ENCODE measurements at regions not wholly inside any gene's neighbourhood (a gene's known extent, or its start where the extent isn't known, plus 50 kb on each side); places are given as distances from the start of the nearest gene placed in this dataset.
A peak's percentile ranks its signal among the peaks of the same experiment; 100 is the strongest.

- Mint-ChIP-seq H3K4me3 (ENCODE audit: unreplicated experiment) (no peak overlapping the region), H3K27me3 (ENCODE audit: unreplicated experiment) (no peaks in the 10 kb centered on the region), H3K27ac (ENCODE audit: unreplicated experiment) (no peak overlapping the region), H3K9me3 (ENCODE audit: unreplicated experiment) (peaks cover 2% of the 10 kb centered on the region), H3K36me3 (ENCODE audit: unreplicated experiment) (peaks cover 5% of the 10 kb centered on the region), H3K4me1 (ENCODE audit: low read depth, unreplicated experiment) (peaks cover 14% of the 10 kb centered on the region)
- no peak for TF ChIP-seq CTCF (IDR thresholded peaks at IDR 0.05; ENCODE audit: partially characterized antibody, unreplicated experiment)
- DNase-seq: no peak
These were observed 205.0 kb downstream of the TMX3 start for GRCh38 chr18:68509902-68510301.

- Mint-ChIP-seq H3K27ac (ENCODE audit: unreplicated experiment) (no peak overlapping the region), H3K9me3 (ENCODE audit: unreplicated experiment) (peaks cover 2% of the 10 kb centered on the region), H3K36me3 (ENCODE audit: unreplicated experiment) (peaks cover 5% of the 10 kb centered on the region), H3K4me1 (ENCODE audit: low read depth, unreplicated experiment) (peaks cover 25% of the 10 kb centered on the region), H3K27me3 (ENCODE audit: unreplicated experiment) (no peaks in the 10 kb centered on the region), H3K4me3 (ENCODE audit: unreplicated experiment) (no peak overlapping the region)
- no peak for DNase-seq
- TF ChIP-seq CTCF (IDR thresholded peaks at IDR 0.05; ENCODE audit: partially characterized antibody, unreplicated experiment): no peak
These were observed 207.1 kb downstream of the TMX3 start for GRCh38 chr18:68507781-68508180.

GRCh38 chr18:68505178-68505574 lies 209.7 kb downstream of the TMX3 start:
- Mint-ChIP-seq H3K9me3 (ENCODE audit: unreplicated experiment) (peaks cover 2% of the 10 kb centered on the region), H3K4me1 (ENCODE audit: low read depth, unreplicated experiment) (peaks cover 25% of the 10 kb centered on the region), H3K36me3 (ENCODE audit: unreplicated experiment) (no peaks in the 10 kb centered on the region), H3K27ac (ENCODE audit: unreplicated experiment) (peak overlapping the region; percentile 57), H3K4me3 (ENCODE audit: unreplicated experiment) (peak overlapping the region; percentile 18), H3K27me3 (ENCODE audit: unreplicated experiment) (no peaks in the 10 kb centered on the region)
- DNase-seq: no peak
- TF ChIP-seq CTCF (IDR thresholded peaks at IDR 0.05; ENCODE audit: partially characterized antibody, unreplicated experiment): no peak

- no peaks in the 10 kb centered on the region for H3K36me3 Mint-ChIP-seq (ENCODE audit: unreplicated experiment)
- peaks cover 25% of the 10 kb centered on the region for H3K4me1 Mint-ChIP-seq (ENCODE audit: low read depth, unreplicated experiment)
- H3K9me3 Mint-ChIP-seq (ENCODE audit: unreplicated experiment): no peaks in the 10 kb centered on the region
- DNase-seq: no peak
- no peak for TF ChIP-seq CTCF (IDR thresholded peaks at IDR 0.05; ENCODE audit: partially characterized antibody, unreplicated experiment)
- H3K4me3 Mint-ChIP-seq (ENCODE audit: unreplicated experiment): peak overlapping the region; percentile 26
- H3K27me3 Mint-ChIP-seq (ENCODE audit: unreplicated experiment): no peaks in the 10 kb centered on the region
- peak overlapping the region; percentile 57 for H3K27ac Mint-ChIP-seq (ENCODE audit: unreplicated experiment)
These were observed 210.3 kb downstream of the TMX3 start for GRCh38 chr18:68504441-68505177.

GRCh38 chr18:68500556-68500955 lies 214.4 kb downstream of the TMX3 start:
- no peak overlapping the region for H3K4me3 Mint-ChIP-seq (ENCODE audit: unreplicated experiment)
- no peak for TF ChIP-seq CTCF (IDR thresholded peaks at IDR 0.05; ENCODE audit: partially characterized antibody, unreplicated experiment)
- no peaks in the 10 kb centered on the region for H3K9me3 Mint-ChIP-seq (ENCODE audit: unreplicated experiment)
- H3K27me3 Mint-ChIP-seq (ENCODE audit: unreplicated experiment): no peaks in the 10 kb centered on the region
- DNase-seq: no peak
- peaks cover 26% of the 10 kb centered on the region for H3K4me1 Mint-ChIP-seq (ENCODE audit: low read depth, unreplicated experiment)
- H3K36me3 Mint-ChIP-seq (ENCODE audit: unreplicated experiment): no peaks in the 10 kb centered on the region
- H3K27ac Mint-ChIP-seq (ENCODE audit: unreplicated experiment): no peak overlapping the region

Data from glutamatergic neuron (in vitro differentiated cells).